ENCODE measurements at regions not wholly inside any gene's neighbourhood (a gene's known extent, or its start where the extent isn't known, plus 50 kb on each side); places are given as distances from the start of the nearest gene placed in this dataset.

DNA sequence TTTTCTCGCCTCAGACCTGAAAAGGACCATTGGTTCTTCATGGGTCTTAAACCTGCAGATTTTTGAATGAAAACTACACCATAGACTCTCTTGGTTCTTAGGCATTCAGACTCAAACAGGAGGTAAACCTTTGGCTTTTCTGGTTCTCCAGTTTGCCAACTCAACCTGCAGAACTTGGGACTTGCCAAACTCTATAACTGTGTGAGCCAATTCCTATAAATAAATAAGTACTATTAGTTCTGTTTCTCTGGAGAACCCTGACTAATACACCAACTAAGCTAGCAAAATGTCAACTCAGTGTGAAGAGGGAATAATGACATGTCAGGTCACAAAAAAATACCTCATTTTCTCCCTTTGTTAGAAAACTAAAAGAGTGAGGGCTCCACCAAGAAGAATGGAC lies 374.6 kb downstream of the RAB28 start:
- no peak overlapping the region for H4K8ac ChIP-seq (ENCODE audit: extremely low read depth, insufficient read depth, low read length)
- no peak overlapping the region for H3K4me3 ChIP-seq (ENCODE audit: extremely low read depth in 1 of 4, insufficient read depth in 2 of 4, low read depth in 3 of 4, low read length in 4 of 4)
- no peaks in the 10 kb centered on the region for H4K20me1 ChIP-seq (replicated peaks in 1 of 2; ENCODE audit: control insufficient read depth in 1 of 2, insufficient read depth in 2 of 2, low read length in 2 of 2)
- H3K14ac ChIP-seq (ENCODE audit: insufficient read length) = no peak overlapping the region
- H3K23ac ChIP-seq (ENCODE audit: insufficient read length) = no peak overlapping the region
- ChIA-PET CTCF (ENCODE audit: partially characterized antibody) (interaction anchor here (0.7 to 0.8 kb wide), 2 partner anchors 61 to 439 kb away, joined by 3 read pairs; no protein-coding TSS in a partner anchor), POLR2A (ENCODE audit: partially characterized antibody) (no interaction called here)
- no peaks in the 10 kb centered on the region for H3K27me3 ChIP-seq (replicated peaks in 1 of 4; ENCODE audit: control insufficient read depth in 3 of 4, extremely low read depth in 1 of 4, insufficient read depth in 3 of 4, low read length in 3 of 4)
- H3K4me1 ChIP-seq (replicated peaks in 1 of 4; ENCODE audit: control insufficient read depth in 3 of 4, insufficient read depth in 4 of 4, low read length in 3 of 4) = no peaks in the 10 kb centered on the region
- no peak overlapping the region for H3K27ac ChIP-seq (ENCODE audit: low read depth, low read length)
- H2AK5ac ChIP-seq (ENCODE audit: low read depth, low read length) = no peak overlapping the region
- H2BK5ac ChIP-seq (ENCODE audit: low read depth, low read length) = no peak overlapping the region
- H4K91ac ChIP-seq (replicated peaks; ENCODE audit: insufficient read length, low read length) = no peak overlapping the region
- no peak overlapping the region for H2BK12ac ChIP-seq (ENCODE audit: low read depth, low read length)
- H3K79me1 ChIP-seq (ENCODE audit: low read depth, low read length) = no peaks in the 10 kb centered on the region
- H4K5ac ChIP-seq (ENCODE audit: insufficient read length, low read depth, low read length) = no peak overlapping the region
- no peak overlapping the region for H2BK120ac ChIP-seq (replicated peaks; ENCODE audit: low read depth, low read length)
- no peak for FAIRE-seq
- peaks cover 0 to 5% of the 10 kb centered on the region in 2 experiments; a peak in 1 of 4 replicates for H3K9me3 ChIP-seq (ENCODE audit: insufficient read depth in 2 of 2, low read depth in 1 of 2, low read length in 1 of 2)
- DNase-seq (ENCODE audit: low read depth in 1 of 2, low spot score in 2 of 2) = no peak
- H3K79me2 ChIP-seq (ENCODE audit: control insufficient read depth in 1 of 2, insufficient read depth in 2 of 2, low read length in 2 of 2) = no peaks in the 10 kb centered on the region
- H3K4me2 ChIP-seq (ENCODE audit: insufficient read depth in 1 of 2, low read depth in 2 of 2, low read length in 2 of 2) = no peak overlapping the region
- H3K9ac ChIP-seq (replicated peaks in 1 of 4; ENCODE audit: extremely low read depth in 1 of 4, low read depth in 3 of 4, low read length in 3 of 4) = no peak overlapping the region
- H3K36me3 ChIP-seq (ENCODE audit: control insufficient read depth in 2 of 4, insufficient read depth in 4 of 4, low read length in 3 of 4) = no peaks in the 10 kb centered on the region
- H3K23me2 ChIP-seq (ENCODE audit: low read depth, low read length) = no peaks in the 10 kb centered on the region
- H3K18ac ChIP-seq (ENCODE audit: extremely low read depth, low read length) = no peak overlapping the region
- H3K4ac ChIP-seq (replicated peaks; ENCODE audit: insufficient read length, low read depth, low read length) = no peak overlapping the region
- no peak overlapping the region for H3K56ac ChIP-seq (replicated peaks; ENCODE audit: insufficient read length, low read depth, low read length)
- H2AFZ ChIP-seq (ENCODE audit: low read length) = no peak overlapping the region
- 63% methylated on average over 1 of the region's 1 CpG; no CpG with 5 or more reads in 1 of the 2 experiments for WGBS, 2 experiments (ENCODE audit: extremely low coverage in 1 of 2, insufficient coverage in 1 of 2, insufficient read length in 1 of 2, insufficient replicate concordance in 2 of 2, low coverage in 1 of 2, low lambda C conversion rate in 2 of 2, missing lambda C conversion rate in 1 of 2)
- no peak overlapping the region for H2BK15ac ChIP-seq (ENCODE audit: low read length)
- no peak overlapping the region for H2BK20ac ChIP-seq (ENCODE audit: low read length)
- TF ChIP-seq CHD7 (IDR thresholded peaks at IDR 0.05; ENCODE audit: insufficient replicate concordance, low read length) = no peak
